Liver (tissue), 8 donors: ENCODE measurements at regions not wholly inside any gene's neighbourhood (a gene's known extent, or its start where the extent isn't known, plus 50 kb on each side); places are given as distances from the start of the nearest gene placed in this dataset.

ENCODE experiments used
- DNase-seq: peaks from one replicate; pipeline ENCODE4 v3.0.0-alpha.2; 2017; ENCODE audit warnings: low spot score
- H3K27ac ChIP-seq, 2 donors: one replicate each; pipeline ENCODE4 v1.7.0; 2013; ENCODE audit warnings: inconsistent platforms in 2 of 2, low read length in 2 of 2, control low read depth in 1 of 2, low read depth in 1 of 2, mild to moderate bottlenecking in 1 of 2
- H3K27me3 ChIP-seq, 4 donors: one replicate each; pipeline versions ENCODE4 v1.6.1 to v1.7.0; 2013; ENCODE audit warnings: low read length in 3 of 4, inconsistent platforms in 1 of 4, mild to moderate bottlenecking in 1 of 4, moderate library complexity in 1 of 4; ENCODE audit not compliant: control insufficient read depth in 4 of 4, insufficient read depth in 4 of 4
- H3K36me3 ChIP-seq, 4 donors: one replicate each; pipeline versions ENCODE4 v1.6.1 to v1.7.0; 2013; ENCODE audit warnings: low read length in 3 of 4, mild to moderate bottlenecking in 3 of 4, low read depth in 1 of 4, moderate library complexity in 1 of 4; ENCODE audit not compliant: control insufficient read depth in 4 of 4, insufficient read depth in 3 of 4
- H3K4me1 ChIP-seq, 4 donors: one replicate each; pipeline versions ENCODE4 v1.6.1 to v1.7.0; 2013; ENCODE audit warnings: low read length in 3 of 4, mild to moderate bottlenecking in 3 of 4, moderate library complexity in 1 of 4; ENCODE audit not compliant: control insufficient read depth in 4 of 4, insufficient read depth in 4 of 4
- H3K4me3 ChIP-seq, 3 donors: one replicate each; pipeline versions ENCODE4 v1.6.1 to v1.7.0; 2013; ENCODE audit warnings: low read length in 3 of 3, control low read depth in 1 of 3, low read depth in 1 of 3, mild to moderate bottlenecking in 1 of 3
- H3K9ac ChIP-seq, 2 donors: one replicate each; pipeline ENCODE4 v1.7.0; 2013; ENCODE audit warnings: low read length in 2 of 2, mild to moderate bottlenecking in 2 of 2, moderate library complexity in 2 of 2, control low read depth in 1 of 2, low read depth in 1 of 2
- H3K9me3 ChIP-seq, 4 donors: one replicate each; pipeline versions ENCODE4 v1.6.1 to v1.7.0; 2013; ENCODE audit warnings: low read length in 3 of 4; ENCODE audit not compliant: control insufficient read depth in 4 of 4
- EGR1 ChIP-seq, 2 donors: IDR thresholded peaks; 2 replicates each; pipeline ENCODE4 v1.6.1; 2016 to 2018; ENCODE audit warnings: antibody characterized with exemption in 2 of 2, low read depth in 2 of 2
- FOXA1 ChIP-seq: IDR thresholded peaks from 2 replicates; pipeline ENCODE4 v1.6.1; 2016; ENCODE audit warnings: antibody characterized with exemption
- FOXA2 ChIP-seq: IDR thresholded peaks from 2 replicates; pipeline ENCODE4 v1.6.1; 2016; ENCODE audit warnings: antibody characterized with exemption
- GABPA ChIP-seq, 2 donors: IDR thresholded peaks in 1 of 2; conservative IDR thresholded peaks in 1 of 2; 2 replicates each; pipeline ENCODE4 v1.6.1; 2016; ENCODE audit warnings: antibody characterized with exemption in 2 of 2, mild to moderate bottlenecking in 1 of 2, moderate library complexity in 1 of 2
- HNF4A ChIP-seq, 2 donors: conservative IDR thresholded peaks; 2 replicates each; pipeline ENCODE4 v1.6.1; 2016; ENCODE audit warnings: antibody characterized with exemption in 2 of 2, mild to moderate bottlenecking in 2 of 2
- HNF4G ChIP-seq: IDR thresholded peaks from 2 replicates; pipeline ENCODE4 v1.6.1; 2016; ENCODE audit warnings: antibody characterized with exemption
- JUND ChIP-seq, 2 donors: IDR thresholded peaks; 2 replicates each; pipeline ENCODE4 v1.6.1; 2016; ENCODE audit warnings: antibody characterized with exemption in 2 of 2
- MAX ChIP-seq: IDR thresholded peaks from 2 replicates; pipeline ENCODE4 v1.6.1; 2016; ENCODE audit warnings: antibody characterized with exemption
- NR2F2 ChIP-seq: IDR thresholded peaks from 2 replicates; pipeline ENCODE4 v1.6.1; 2016; ENCODE audit warnings: antibody characterized with exemption
- RAD21 ChIP-seq, 2 donors: IDR thresholded peaks; 2 replicates each; pipeline ENCODE4 v1.6.1; 2016; ENCODE audit warnings: antibody characterized with exemption in 2 of 2, mild to moderate bottlenecking in 2 of 2
- RXRA ChIP-seq, 2 donors: IDR thresholded peaks; 2 replicates each; pipeline ENCODE4 v1.6.1; 2017 to 2018; ENCODE audit warnings: antibody characterized with exemption in 2 of 2, mild to moderate bottlenecking in 1 of 2
- SP1 ChIP-seq: IDR thresholded peaks from 2 replicates; pipeline ENCODE4 v1.6.1; 2018; ENCODE audit warnings: antibody characterized with exemption, mild to moderate bottlenecking
- TAF1 ChIP-seq: conservative IDR thresholded peaks from 2 replicates; pipeline ENCODE4 v1.6.1; 2016; ENCODE audit warnings: antibody characterized with exemption, mild to moderate bottlenecking
- YY1 ChIP-seq: IDR thresholded peaks from 2 replicates; pipeline ENCODE4 v1.6.1; 2016; ENCODE audit warnings: antibody characterized with exemption, mild to moderate bottlenecking
- ZBTB33 ChIP-seq: IDR thresholded peaks from 2 replicates; pipeline ENCODE4 v1.6.1; 2016; ENCODE audit warnings: antibody characterized with exemption
- WGBS: extraction: QIAGEN DNeasy Blood & Tissue Kit; methylation state at CpG from one replicate; pipeline ENCODE4 v1.1.7; 2013; 5-methylcytosine and 5-hydroxymethylcytosine counted together
- TF ChIP-seq, protein P1 (sequence below): IDR thresholded peaks from 2 replicates; pipeline ENCODE4 v1.6.1; 2016; ENCODE audit warnings: antibody characterized with exemption
- TF ChIP-seq, protein P2 (sequence below): fragments of 150-350 bp; IDR thresholded peaks from 2 replicates; pipeline ENCODE4 v1.5.1; 2017; ENCODE audit warnings: improper control_type of control experiment, low read depth, low read length; ENCODE audit not compliant: missing input control
- TF ChIP-seq, protein P3 (sequence below): IDR thresholded peaks from 2 replicates; pipeline ENCODE4 v1.6.1; 2016; ENCODE audit warnings: antibody characterized with exemption, mild to moderate bottlenecking
- donor health status: healthy.
- donor health status: healthy.
- donor health status: healthy.
- donor health status: healthy.
- donor health status: healthy.

- Histone ChIP-seq H3K4me3 (no peak overlapping the region), H3K27me3 (peaks cover 0 to 3% (median 0%) of the 10 kb centered on the region in 4 donors), H3K9ac (no peak overlapping the region), H3K36me3 (no peaks in the 10 kb centered on the region), H3K9me3 (no peaks in the 10 kb centered on the region), H3K27ac (no peak overlapping the region), H3K4me1 (no peaks in the 10 kb centered on the region)
- 75% methylated on average over 4 of the region's 4 CpGs for WGBS
- no peak for TF ChIP-seq MAX
- TF ChIP-seq YY1 = no peak
- no peak for TF ChIP-seq GABPA (IDR thresholded peaks at IDR 0.05 in 1 of 2, conservative IDR thresholded peaks at IDR 0.05 in 1 of 2)
- no peak for TF ChIP-seq FOXA1
- TF ChIP-seq, protein P1, sequence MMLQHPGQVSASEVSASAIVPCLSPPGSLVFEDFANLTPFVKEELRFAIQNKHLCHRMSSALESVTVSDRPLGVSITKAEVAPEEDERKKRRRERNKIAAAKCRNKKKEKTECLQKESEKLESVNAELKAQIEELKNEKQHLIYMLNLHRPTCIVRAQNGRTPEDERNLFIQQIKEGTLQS = no peak
- TF ChIP-seq NR2F2 = no peak
- no peak for DNase-seq
These were observed 124.9 kb upstream of the TCERG1L start for GRCh38 chr10:131436458-131436857.

DNA sequence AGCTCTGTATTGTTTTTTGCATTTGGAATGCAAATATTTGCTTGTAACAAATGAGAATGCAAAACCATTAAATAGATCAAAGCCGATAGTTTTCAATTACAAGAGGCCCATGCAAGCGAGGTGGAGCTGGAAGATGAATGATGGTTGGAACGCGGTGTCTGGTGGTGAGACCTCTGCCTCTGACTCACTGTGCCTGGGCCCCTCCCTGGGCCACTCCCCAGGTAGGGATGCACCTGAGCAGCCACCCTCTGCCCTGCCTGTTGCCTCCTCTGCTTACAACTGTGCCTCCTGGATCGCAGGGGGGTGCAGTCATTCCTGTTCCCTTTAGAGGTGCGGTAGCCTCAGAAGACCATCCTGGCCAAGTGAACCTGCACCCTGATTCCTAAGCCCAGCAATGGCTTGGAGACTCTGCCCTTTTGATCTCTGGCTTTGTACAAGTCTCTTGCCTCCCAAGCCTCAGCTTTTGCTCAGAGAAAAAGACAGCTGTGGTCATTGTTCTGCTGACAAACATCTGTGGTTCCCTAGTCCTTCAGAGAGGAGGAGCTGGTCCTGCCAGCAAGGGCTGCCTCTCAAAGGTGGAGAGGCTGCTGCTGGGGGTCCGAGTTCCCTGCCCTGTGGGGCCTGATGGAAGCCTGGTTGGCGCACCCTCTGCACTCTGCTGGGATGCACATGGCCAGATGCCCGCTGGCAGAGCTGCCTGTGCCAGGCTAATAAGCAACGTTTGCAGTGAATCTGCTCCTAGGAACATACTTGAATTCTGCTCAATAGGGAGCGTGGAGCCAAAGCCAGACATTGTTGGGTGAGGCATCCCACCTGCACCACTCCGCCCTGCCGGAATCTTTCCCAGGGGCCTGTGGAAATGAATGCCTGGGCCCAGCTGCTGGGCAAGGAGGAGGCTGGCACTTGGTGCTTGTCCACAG, 126.3 kb upstream of the TCERG1L start:
- Histone ChIP-seq H3K36me3 (no peaks in the 10 kb centered on the region), H3K9ac (no peak overlapping the region), H3K9me3 (no peaks in the 10 kb centered on the region), H3K27me3 (peaks cover 0 to 3% (median 0%) of the 10 kb centered on the region in 4 donors), H3K4me3 (no peak overlapping the region), H3K4me1 (no peaks in the 10 kb centered on the region), H3K27ac (no peak overlapping the region)
- TF ChIP-seq HNF4G (no peak), FOXA1 (no peak), RXRA (IDR thresholded peaks at IDR 0.05) (no peak), ZBTB33 (no peak), SP1 (no peak), RAD21 (IDR thresholded peaks at IDR 0.05) (no peak)
- no peak for DNase-seq
- 87% methylated on average over 13 of the region's 13 CpGs for WGBS

GRCh38 chr10:131438665-131439064, 127.1 kb upstream of the TCERG1L start:
- H3K36me3 ChIP-seq = no peaks in the 10 kb centered on the region
- no peak overlapping the region for H3K4me3 ChIP-seq
- H3K27ac ChIP-seq = no peak overlapping the region
- no peak for DNase-seq
- no peaks in the 10 kb centered on the region for H3K4me1 ChIP-seq
- H3K9me3 ChIP-seq = no peaks in the 10 kb centered on the region
- 80% methylated on average over 4 of the region's 4 CpGs for WGBS
- H3K9ac ChIP-seq = no peak overlapping the region
- H3K27me3 ChIP-seq = peaks cover 0 to 3% (median 0%) of the 10 kb centered on the region in 4 donors
- TF ChIP-seq GABPA (IDR thresholded peaks at IDR 0.05 in 1 of 2, conservative IDR thresholded peaks at IDR 0.05 in 1 of 2) (no peak), YY1 (no peak), FOXA2 (no peak), MAX (no peak), RAD21 (IDR thresholded peaks at IDR 0.05) (no peak), RXRA (IDR thresholded peaks at IDR 0.05) (no peak), EGR1 (IDR thresholded peaks at IDR 0.05; ENCODE audit: low read depth in 2 of 2) (no peak), NR2F2 (no peak), TAF1 (no peak), FOXA1 (no peak), HNF4G (no peak), SP1 (no peak), HNF4A (conservative IDR thresholded peaks at IDR 0.05) (no peak), JUND (IDR thresholded peaks at IDR 0.05) (no peak)
- TF ChIP-seq, protein P1 = no peak
- TF ChIP-seq, protein P2, sequence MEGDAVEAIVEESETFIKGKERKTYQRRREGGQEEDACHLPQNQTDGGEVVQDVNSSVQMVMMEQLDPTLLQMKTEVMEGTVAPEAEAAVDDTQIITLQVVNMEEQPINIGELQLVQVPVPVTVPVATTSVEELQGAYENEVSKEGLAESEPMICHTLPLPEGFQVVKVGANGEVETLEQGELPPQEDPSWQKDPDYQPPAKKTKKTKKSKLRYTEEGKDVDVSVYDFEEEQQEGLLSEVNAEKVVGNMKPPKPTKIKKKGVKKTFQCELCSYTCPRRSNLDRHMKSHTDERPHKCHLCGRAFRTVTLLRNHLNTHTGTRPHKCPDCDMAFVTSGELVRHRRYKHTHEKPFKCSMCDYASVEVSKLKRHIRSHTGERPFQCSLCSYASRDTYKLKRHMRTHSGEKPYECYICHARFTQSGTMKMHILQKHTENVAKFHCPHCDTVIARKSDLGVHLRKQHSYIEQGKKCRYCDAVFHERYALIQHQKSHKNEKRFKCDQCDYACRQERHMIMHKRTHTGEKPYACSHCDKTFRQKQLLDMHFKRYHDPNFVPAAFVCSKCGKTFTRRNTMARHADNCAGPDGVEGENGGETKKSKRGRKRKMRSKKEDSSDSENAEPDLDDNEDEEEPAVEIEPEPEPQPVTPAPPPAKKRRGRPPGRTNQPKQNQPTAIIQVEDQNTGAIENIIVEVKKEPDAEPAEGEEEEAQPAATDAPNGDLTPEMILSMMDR = no peak
- TF ChIP-seq, protein P3, sequence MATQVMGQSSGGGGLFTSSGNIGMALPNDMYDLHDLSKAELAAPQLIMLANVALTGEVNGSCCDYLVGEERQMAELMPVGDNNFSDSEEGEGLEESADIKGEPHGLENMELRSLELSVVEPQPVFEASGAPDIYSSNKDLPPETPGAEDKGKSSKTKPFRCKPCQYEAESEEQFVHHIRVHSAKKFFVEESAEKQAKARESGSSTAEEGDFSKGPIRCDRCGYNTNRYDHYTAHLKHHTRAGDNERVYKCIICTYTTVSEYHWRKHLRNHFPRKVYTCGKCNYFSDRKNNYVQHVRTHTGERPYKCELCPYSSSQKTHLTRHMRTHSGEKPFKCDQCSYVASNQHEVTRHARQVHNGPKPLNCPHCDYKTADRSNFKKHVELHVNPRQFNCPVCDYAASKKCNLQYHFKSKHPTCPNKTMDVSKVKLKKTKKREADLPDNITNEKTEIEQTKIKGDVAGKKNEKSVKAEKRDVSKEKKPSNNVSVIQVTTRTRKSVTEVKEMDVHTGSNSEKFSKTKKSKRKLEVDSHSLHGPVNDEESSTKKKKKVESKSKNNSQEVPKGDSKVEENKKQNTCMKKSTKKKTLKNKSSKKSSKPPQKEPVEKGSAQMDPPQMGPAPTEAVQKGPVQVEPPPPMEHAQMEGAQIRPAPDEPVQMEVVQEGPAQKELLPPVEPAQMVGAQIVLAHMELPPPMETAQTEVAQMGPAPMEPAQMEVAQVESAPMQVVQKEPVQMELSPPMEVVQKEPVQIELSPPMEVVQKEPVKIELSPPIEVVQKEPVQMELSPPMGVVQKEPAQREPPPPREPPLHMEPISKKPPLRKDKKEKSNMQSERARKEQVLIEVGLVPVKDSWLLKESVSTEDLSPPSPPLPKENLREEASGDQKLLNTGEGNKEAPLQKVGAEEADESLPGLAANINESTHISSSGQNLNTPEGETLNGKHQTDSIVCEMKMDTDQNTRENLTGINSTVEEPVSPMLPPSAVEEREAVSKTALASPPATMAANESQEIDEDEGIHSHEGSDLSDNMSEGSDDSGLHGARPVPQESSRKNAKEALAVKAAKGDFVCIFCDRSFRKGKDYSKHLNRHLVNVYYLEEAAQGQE = no peak
